ENCODE measurements at regions not wholly inside any gene's neighbourhood (a gene's known extent, or its start where the extent isn't known, plus 50 kb on each side); places are given as distances from the start of the nearest gene placed in this dataset.

GRCh38 chr11:119530509-119530908 lies 107.5 kb upstream of the THY1 start:
- TF ChIP-seq YY1 (IDR thresholded peaks at IDR 0.05; ENCODE audit: insufficient read depth, insufficient read length) (no peak), ZNF274 (IDR thresholded peaks at IDR 0.05; ENCODE audit: low read depth, low read length) (no peak)

Data from NT2/D1 (cell line).